Muscle of leg (tissue), 3 donors: ENCODE measurements at regions not wholly inside any gene's neighbourhood (a gene's known extent, or its start where the extent isn't known, plus 50 kb on each side); places are given as distances from the start of the nearest gene placed in this dataset.
"Not testable (repeated sequence)": the region's sequence is repeated elsewhere in the genome, so short reads cannot be mapped to it uniquely, and the experiment has no call there.

Source experiments
- DNase-seq: peaks from one replicate; pipeline ENCODE4 v3.0.0; 2013
- H3K27ac ChIP-seq: one replicate; pipeline ENCODE4 v1.5.1; 2013; ENCODE audit warnings: mild to moderate bottlenecking, low read length, control low read depth
- H3K27me3 ChIP-seq: one replicate; pipeline ENCODE4 v1.6.1; 2013; ENCODE audit warnings: low read length; ENCODE audit not compliant: control insufficient read depth, insufficient read depth
- H3K36me3 ChIP-seq: one replicate; pipeline ENCODE4 v1.6.1; 2013; ENCODE audit warnings: low read length; ENCODE audit not compliant: control insufficient read depth, insufficient read depth
- H3K4me1 ChIP-seq: one replicate; pipeline ENCODE4 v1.6.1; 2013; ENCODE audit warnings: low read length; ENCODE audit not compliant: control insufficient read depth, insufficient read depth
- H3K4me3 ChIP-seq: one replicate; pipeline ENCODE4 v1.5.1; 2013; ENCODE audit warnings: low read length, control low read depth
- H3K9me3 ChIP-seq: replicated peaks from 2 replicates; pipeline ENCODE4 v1.6.1; 2013; ENCODE audit warnings: low read depth, low read length; ENCODE audit not compliant: control insufficient read depth
- WGBS: methylation state at CpG from one replicate; pipeline ENCODE4 v1.1.5; 2013; ENCODE audit warnings: missing lambda C conversion rate; ENCODE audit not compliant: insufficient coverage; 5-methylcytosine and 5-hydroxymethylcytosine counted together

DNA sequence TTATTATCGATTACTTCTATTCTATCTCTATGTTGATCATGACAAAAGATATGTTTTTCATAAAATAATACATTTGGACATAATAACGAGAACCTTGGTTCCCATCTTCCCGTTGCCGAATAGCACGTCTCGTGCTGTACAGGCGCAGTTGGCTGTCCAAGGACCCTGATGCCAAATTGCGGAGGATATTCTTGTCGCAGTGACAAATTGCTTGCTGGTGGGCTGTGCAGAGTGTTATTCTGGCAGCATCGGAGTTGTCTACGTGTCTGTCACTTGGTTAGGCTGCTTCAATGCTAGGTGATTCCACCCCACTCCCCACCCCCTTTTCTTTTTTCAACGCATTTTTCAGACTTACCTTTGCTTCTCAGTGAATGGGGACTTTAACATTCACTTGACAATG, 546.8 kb downstream of the PRKD1 start:
- WGBS = 92% methylated on average over 9 of the region's 12 CpGs
- Histone ChIP-seq H3K4me3 (no peak overlapping the region), H3K4me1 (no peaks in the 10 kb centered on the region), H3K9me3 (no peaks in the 10 kb centered on the region), H3K36me3 (no peaks in the 10 kb centered on the region), H3K27me3 (no peaks in the 10 kb centered on the region), H3K27ac (no peak overlapping the region)
- DNase-seq = no peak

DNA sequence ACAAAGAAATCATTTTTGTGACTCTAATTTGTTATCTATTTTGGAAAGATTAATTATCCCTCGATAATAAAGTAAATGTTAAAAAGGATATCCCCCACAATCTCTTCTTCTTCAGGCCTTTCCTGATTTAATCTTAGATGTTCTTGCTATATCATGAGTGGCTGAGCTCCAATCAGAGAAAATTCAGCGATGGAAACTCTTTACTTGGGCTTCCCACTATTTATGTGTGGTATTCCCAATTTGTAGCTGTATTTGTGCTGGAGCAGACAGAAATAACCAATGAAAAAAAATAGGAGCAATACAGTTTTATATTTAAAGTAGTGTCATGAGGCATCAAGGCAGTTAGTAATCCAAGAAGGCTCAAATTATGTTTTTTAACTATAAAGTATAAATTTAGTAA, 539.1 kb downstream of the PRKD1 start:
- Histone ChIP-seq H3K27me3 (no peaks in the 10 kb centered on the region), H3K4me1 (no peaks in the 10 kb centered on the region), H3K36me3 (no peaks in the 10 kb centered on the region), H3K4me3 (no peak overlapping the region), H3K9me3 (no peaks in the 10 kb centered on the region), H3K27ac (no peak overlapping the region)
- no CpG with 5 or more reads among the region's 2 CpGs for WGBS
- no peak for DNase-seq

DNA sequence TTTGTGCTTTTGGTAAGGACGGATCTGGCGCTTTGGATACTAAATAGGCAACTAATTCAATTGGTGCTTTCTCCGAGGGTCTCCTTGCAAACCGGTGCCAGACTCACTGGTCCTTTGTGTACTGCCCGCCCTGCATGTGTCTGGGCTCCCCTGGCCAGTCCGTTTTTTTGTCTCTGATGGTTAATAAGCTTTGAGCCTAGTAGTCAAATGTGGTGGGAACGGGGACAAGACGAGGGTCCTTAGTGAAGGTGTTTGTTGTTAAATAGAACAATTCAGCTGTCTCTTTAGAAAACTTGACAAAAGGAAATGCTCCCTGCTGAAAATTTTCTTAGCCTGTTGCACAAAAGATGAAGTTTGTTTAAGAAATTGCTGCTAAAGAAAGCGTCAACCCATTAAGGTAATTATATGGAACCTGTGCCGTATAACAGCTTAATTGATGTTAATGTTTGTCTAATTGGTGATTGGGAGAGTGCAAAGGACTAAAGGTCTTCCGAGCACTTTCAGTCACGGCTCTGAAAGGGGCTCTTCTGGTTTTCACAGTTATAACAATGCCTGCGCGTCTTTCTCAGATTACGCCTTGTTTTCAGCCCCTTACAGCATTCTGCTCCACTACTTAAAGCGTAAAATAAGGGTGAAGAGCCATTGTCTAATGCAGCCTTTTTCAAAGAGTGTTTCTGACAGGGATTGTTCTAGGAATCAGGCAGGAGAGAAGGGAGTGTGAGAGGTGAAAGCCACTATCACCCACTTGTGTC, 537.4 kb downstream of the PRKD1 start:
- H3K27me3 ChIP-seq = no peaks in the 10 kb centered on the region
- WGBS = 6% methylated on average over 2 of the region's 16 CpGs

DNA sequence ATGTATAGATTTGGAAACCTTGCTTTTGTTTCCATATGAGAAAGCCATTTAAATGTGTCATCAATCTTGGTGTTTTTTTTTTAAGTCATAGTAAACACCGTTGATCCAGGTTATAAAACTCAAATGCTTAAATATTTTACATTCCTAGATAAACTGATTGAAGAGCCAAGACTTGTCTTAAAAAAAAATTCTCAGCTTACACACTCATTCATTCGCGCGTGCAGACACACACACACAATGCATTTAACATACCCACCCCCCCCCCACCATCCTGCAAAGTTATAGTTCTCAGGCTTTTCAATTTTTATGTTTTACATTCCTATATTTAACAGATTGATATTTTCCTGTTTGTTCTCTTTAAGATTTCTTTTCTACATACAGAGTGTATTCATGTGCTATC, 536.4 kb downstream of the PRKD1 start:
- no peaks in the 10 kb centered on the region for H3K9me3 ChIP-seq
- no peaks in the 10 kb centered on the region for H3K36me3 ChIP-seq
- DNase-seq = no peak
- H3K4me3 ChIP-seq = no peak overlapping the region
- no peak overlapping the region for H3K27ac ChIP-seq
- H3K27me3 ChIP-seq = no peaks in the 10 kb centered on the region
- no peaks in the 10 kb centered on the region for H3K4me1 ChIP-seq
- WGBS = no CpG with 5 or more reads among the region's 4 CpGs

More for the DNA sequence above, 537.4 kb downstream of the PRKD1 start:
- Histone ChIP-seq H3K4me1 (no peaks in the 10 kb centered on the region), H3K27ac (no peak overlapping the region), H3K9me3 (no peaks in the 10 kb centered on the region), H3K4me3 (no peak overlapping the region), H3K36me3 (no peaks in the 10 kb centered on the region)
- DNase-seq = no peak

DNA sequence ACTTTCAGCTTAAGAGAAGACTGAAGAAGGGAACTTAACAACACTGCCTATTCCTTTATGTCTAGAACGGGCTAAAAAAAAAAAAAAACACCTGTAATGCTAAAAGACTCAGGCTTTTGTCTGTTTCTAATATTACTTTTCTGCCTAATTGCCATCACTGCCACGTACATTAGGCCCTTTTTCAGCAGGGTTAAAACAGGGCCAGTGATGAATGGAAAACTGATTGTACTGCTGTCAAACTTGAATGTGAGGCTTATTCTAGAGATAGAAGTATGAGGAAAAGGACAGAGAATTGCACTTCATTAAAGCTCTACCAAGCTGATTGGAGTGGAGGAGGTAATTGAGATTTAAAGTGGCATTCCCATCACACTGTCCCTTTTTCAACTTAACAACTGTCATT, 535.8 kb downstream of the PRKD1 start:
- no CpG with 5 or more reads among the region's 2 CpGs for WGBS

DNA sequence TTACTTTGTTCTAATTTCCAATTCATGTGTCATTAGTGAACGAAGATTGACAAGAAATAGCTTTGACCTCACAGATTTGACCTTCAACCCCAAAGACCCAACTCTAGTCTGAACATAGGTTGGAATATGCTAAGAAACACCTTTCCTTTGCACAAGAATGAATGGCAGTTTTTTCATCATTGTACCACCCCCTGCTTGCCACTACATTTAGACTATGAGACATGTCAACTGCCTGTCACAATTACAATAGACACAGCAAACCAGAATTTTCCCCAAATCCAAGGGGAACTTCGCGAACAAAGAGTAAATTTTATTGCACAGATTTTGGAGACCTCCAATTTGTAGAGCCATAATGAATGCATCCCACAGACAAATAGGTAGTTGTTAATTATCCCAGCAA, 535.4 kb downstream of the PRKD1 start:
- no CpG with 5 or more reads among the region's 3 CpGs for WGBS

More for the DNA sequence above, 535.8 kb downstream of the PRKD1 start:
- Histone ChIP-seq H3K9me3 (no peaks in the 10 kb centered on the region), H3K27ac (no peak overlapping the region), H3K4me3 (no peak overlapping the region), H3K36me3 (no peaks in the 10 kb centered on the region), H3K27me3 (no peaks in the 10 kb centered on the region), H3K4me1 (no peaks in the 10 kb centered on the region)
- DNase-seq = no peak

DNA sequence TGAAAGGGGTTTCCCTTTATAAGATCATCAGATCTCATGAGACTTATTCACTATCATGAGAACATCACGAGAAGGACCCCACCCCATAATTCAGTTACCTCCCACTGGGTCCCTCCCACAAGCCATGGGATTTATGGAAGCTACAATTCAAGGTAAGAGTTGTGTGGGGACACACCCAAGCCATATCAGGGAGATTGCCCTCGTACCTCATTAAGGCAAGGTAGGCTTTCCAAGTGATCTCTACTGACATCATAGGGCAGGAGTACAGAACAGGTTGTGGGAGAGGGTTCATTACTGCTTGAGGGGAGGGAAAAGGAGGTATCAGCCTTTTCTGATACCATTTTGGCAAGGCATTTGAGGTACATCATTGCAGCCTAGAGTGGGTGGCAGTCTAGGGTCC, 524.6 kb downstream of the PRKD1 start:
- Histone ChIP-seq H3K4me1 (no peaks in the 10 kb centered on the region), H3K4me3 (no peak overlapping the region), H3K36me3 (no peaks in the 10 kb centered on the region), H3K27ac (no peak overlapping the region), H3K9me3 (peaks cover 5% of the 10 kb centered on the region), H3K27me3 (no peaks in the 10 kb centered on the region)
- WGBS = no CpG with 5 or more reads among the region's 2 CpGs
- no peak for DNase-seq

More for the DNA sequence above, 535.4 kb downstream of the PRKD1 start:
- H3K36me3 ChIP-seq = no peaks in the 10 kb centered on the region
- H3K4me3 ChIP-seq = no peak overlapping the region
- H3K4me1 ChIP-seq = no peaks in the 10 kb centered on the region
- no peak for DNase-seq
- H3K9me3 ChIP-seq = no peaks in the 10 kb centered on the region
- no peak overlapping the region for H3K27ac ChIP-seq
- H3K27me3 ChIP-seq = no peaks in the 10 kb centered on the region

DNA sequence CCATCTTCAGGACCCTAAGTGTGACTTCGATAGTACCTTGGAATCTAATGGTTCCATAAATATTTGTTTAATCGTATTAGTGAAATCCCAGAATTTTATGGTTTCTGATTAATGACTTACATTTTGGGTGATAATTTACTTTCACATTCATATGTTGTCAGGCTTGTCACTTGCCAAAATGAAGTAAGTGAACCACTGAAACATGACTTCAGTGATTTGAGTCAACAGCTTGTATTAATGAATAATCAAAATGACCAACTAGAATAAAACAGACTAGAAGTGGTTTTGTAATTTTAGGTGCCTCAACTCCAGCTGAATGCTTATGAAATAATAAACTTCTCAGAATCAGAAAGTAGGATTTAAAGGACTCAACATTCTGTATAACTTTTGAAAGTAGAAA, 517.1 kb downstream of the PRKD1 start:
- H3K4me3 ChIP-seq = no peak overlapping the region
- H3K27ac ChIP-seq = no peak overlapping the region
- H3K36me3 ChIP-seq = no peaks in the 10 kb centered on the region
- WGBS = no CpG with 5 or more reads among the region's 2 CpGs
- no peak for DNase-seq
- H3K4me1 ChIP-seq = no peaks in the 10 kb centered on the region
- no peaks in the 10 kb centered on the region for H3K9me3 ChIP-seq
- H3K27me3 ChIP-seq = no peaks in the 10 kb centered on the region

DNA sequence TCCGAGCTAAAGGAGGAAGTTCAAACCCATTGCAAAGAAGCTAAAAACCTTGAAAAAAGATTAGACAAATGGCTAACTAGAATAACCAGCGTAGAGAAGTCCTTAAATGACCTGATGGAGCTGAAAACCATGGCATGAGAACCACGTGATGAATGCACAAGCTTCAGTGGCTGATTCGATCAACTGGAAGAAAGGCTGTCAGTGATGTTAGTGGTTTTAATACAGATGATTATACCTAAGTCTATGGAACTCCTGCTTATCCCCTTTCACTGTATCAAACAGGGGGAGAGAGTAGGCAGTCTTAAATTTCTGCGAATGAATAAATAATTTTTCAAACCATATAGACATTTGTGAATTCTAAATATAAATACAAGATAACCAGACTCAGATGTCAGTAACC, 512.7 kb downstream of the PRKD1 start:
- not testable (repeated sequence) for H3K4me3 ChIP-seq, H3K27ac ChIP-seq, H3K9me3 ChIP-seq, H3K36me3 ChIP-seq, H3K27me3 ChIP-seq, DNase-seq, H3K4me1 ChIP-seq
- WGBS = 100% methylated on average over 1 of the region's 5 CpGs

DNA sequence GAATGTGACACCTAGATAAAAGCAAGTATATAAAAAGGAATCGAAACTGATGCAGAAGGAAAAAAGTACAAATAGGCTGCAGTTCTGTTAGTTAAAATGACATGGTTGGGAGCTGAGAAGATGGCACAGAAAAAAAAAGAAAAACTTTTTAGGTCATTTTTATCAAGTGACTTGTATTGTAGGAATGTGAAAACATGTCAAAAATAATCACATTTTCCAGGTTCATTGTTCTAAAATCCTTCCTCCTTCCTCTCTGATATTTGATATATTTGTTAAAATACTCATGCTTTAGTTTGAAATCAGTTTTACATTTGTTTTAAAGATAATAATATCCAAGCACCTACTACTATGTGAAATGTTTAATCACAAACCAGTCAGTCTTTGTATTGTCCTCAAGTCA, 507.9 kb downstream of the PRKD1 start:
- WGBS = no CpG with 5 or more reads among the region's 1 CpG
- H3K4me1 ChIP-seq = no peaks in the 10 kb centered on the region
- H3K9me3 ChIP-seq = no peaks in the 10 kb centered on the region
- no peaks in the 10 kb centered on the region for H3K36me3 ChIP-seq
- no peak overlapping the region for H3K27ac ChIP-seq
- H3K27me3 ChIP-seq = no peaks in the 10 kb centered on the region
- no peak for DNase-seq
- H3K4me3 ChIP-seq = no peak overlapping the region

DNA sequence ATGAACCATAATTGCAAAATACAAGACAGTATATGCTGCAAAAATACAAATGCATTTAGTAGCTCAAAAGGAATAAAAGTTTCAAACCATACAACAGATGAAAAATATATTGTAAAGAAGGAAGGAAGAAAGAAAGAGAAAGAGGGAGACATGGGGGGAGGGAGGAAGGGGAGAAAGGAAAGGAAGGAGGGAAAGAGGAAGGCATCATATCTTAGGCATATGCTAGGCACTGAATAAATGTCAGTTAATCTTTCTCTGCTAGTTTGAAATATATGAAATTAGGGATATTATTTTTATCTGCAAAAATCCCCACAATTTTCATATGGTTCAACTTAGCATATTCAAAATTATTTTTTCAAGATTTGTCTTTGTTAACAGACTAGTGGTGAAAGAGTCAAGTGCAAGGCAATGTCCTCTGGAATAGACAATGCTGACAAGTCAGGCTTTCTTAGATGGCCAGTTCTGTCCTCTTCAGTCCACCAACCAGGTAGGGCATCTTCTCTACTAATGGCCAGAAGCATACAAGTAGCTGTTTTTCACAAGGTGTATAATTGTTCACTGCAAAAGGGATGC, 506.4 kb downstream of the PRKD1 start:
- Histone ChIP-seq H3K9me3 (no peaks in the 10 kb centered on the region), H3K27ac (no peak overlapping the region), H3K4me1 (no peaks in the 10 kb centered on the region), H3K4me3 (no peak overlapping the region), H3K27me3 (no peaks in the 10 kb centered on the region), H3K36me3 (no peaks in the 10 kb centered on the region)
- no peak for DNase-seq
